Aorta (tissue), 5 donors: ENCODE measurements at regions not wholly inside any gene's neighbourhood (a gene's known extent, or its start where the extent isn't known, plus 50 kb on each side); places are given as distances from the start of the nearest gene placed in this dataset.

Source experiments
- ATAC-seq: fragments of 200-7000 bp; cut with Tn5 transposase; one replicate; pipeline ENCODE4 v1.9.1; 2022; ENCODE audit warnings: moderate library complexity; ENCODE audit not compliant: low FRiP score
- DNase-seq, 2 donors: peaks; one replicate each; pipeline ENCODE4 v3.0.0-alpha.2; 2020
- H3K27ac ChIP-seq, 2 donors: one replicate each; pipeline ENCODE4 v1.5.1; 2013; ENCODE audit warnings: low read length in 2 of 2, mild to moderate bottlenecking in 2 of 2, moderate library complexity in 2 of 2, control low read depth in 1 of 2, inconsistent platforms in 1 of 2, low read depth in 1 of 2
- H3K27me3 ChIP-seq, 2 donors: one replicate each; pipeline ENCODE4 v1.6.1; 2013; ENCODE audit warnings: control low read depth in 1 of 2, low read length in 1 of 2, mild to moderate bottlenecking in 1 of 2, moderate library complexity in 1 of 2; ENCODE audit not compliant: insufficient read depth in 2 of 2, control insufficient read depth in 1 of 2
- H3K36me3 ChIP-seq, 2 donors: one replicate each; pipeline ENCODE4 v1.6.1; 2013; ENCODE audit warnings: control low read depth in 1 of 2, low read length in 1 of 2, mild to moderate bottlenecking in 1 of 2; ENCODE audit not compliant: insufficient read depth in 2 of 2, control insufficient read depth in 1 of 2
- H3K4me1 ChIP-seq, 2 donors: one replicate each; pipeline ENCODE4 v1.6.1; 2013; ENCODE audit warnings: low read length in 2 of 2, control low read depth in 1 of 2, mild to moderate bottlenecking in 1 of 2, moderate library complexity in 1 of 2; ENCODE audit not compliant: insufficient read depth in 2 of 2, control insufficient read depth in 1 of 2
- H3K4me3 ChIP-seq, 2 donors: one replicate each; pipeline ENCODE4 v1.5.1; 2013; ENCODE audit warnings: low read length in 2 of 2, control low read depth in 1 of 2, mild to moderate bottlenecking in 1 of 2
- H3K9me3 ChIP-seq: one replicate; pipeline ENCODE4 v1.6.1; 2013; ENCODE audit warnings: mild to moderate bottlenecking, low read length; ENCODE audit not compliant: control insufficient read depth
- WGBS, 2 donors: extraction: QIAGEN DNeasy Blood & Tissue Kit; methylation state at CpG; one replicate each; pipeline ENCODE4 v1.1.7; 2013; 5-methylcytosine and 5-hydroxymethylcytosine counted together
- intact Hi-C, 2 donors: fragments of 100-400 bp; cut with DNase I; formaldehyde crosslinking; loops; one replicate each; pipeline versions ENCODE4 v1.14.2 to v1.15.0; 2022
- donor health status: healthy with polysubstance abuse.
- donor health status: Bipolar disorder and iron deficiency.
- donor health status: DM: no; HTN: no; CAD: no.
- donor health status: DM: no; HTN: no; CAD: no.
- donor health status: DM: yes; HTN: yes; CAD: no.

DNA sequence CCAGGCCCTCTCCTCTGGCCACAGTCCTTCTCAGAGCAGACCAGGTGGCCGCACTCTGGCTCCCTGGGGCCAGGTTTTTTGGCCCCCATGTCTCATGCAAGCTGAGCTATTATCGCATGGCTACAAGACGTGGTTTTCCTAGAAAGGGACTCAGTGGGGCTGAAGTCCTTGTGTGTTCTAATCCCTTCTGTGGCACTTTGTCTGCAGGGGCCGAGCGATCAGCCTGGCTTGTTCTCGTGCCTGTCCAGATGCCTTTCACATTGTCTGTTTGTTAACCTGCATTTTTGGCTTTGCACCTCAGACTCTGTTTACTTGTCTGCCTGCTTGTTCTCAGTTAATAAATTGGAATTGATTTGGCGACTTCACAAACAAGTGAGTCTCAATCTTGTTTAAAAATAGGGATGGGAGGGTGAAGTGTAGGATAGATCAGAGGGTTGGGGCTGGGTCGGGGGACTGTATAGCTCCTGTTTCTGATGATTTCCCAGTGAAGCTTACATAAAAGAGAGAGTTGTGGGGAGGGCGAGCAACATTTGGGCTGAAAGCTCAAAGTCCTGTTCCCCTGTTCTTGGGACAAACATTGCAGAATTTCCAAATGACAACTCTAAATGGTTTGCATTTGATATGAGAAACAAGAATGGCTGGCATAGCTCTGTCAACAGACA, 440.4 kb downstream of the COG6 start:
- Histone ChIP-seq H3K36me3 (no peaks in the 10 kb centered on the region), H3K4me1 (no peaks in the 10 kb centered on the region), H3K4me3 (no peak overlapping the region), H3K27ac (no peak overlapping the region), H3K27me3 (no peaks in the 10 kb centered on the region), H3K9me3 (no peaks in the 10 kb centered on the region)
- ATAC-seq = no peak
- DNase-seq = no peak
- WGBS, 2 donors = 93 to 95% methylated on average over 9 of the region's 9 CpGs
- intact Hi-C loops = no loop called here

DNA sequence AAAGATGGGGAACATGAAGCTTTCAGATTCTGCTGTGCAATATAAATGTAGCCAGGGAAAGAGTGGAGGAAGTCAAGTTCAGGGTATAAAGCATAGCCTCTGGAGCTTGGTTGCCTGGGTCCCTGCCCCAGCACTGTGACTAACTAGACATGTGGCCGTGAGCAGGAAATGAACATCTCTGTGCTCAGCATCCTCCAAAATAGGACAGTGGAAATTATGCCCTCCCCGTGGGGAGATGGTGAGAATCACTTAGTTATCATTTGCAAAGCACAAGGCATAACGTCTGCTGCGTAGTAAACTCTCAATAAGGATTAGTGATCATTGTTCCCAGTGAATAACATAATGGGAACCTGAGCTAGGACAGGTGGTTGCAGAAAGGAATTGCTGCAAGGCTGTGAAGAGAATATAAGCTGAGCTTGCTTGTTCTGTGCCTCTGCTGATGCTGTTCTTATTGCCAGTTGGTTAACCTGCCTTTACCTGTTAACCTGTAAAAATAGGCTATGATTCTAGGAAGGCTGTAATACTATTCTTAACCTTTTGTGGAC, 441.0 kb downstream of the COG6 start:
- no peak for ATAC-seq
- no peak overlapping the region for H3K27ac ChIP-seq
- no peaks in the 10 kb centered on the region for H3K9me3 ChIP-seq
- H3K27me3 ChIP-seq = no peaks in the 10 kb centered on the region
- intact Hi-C loops = no loop called here
- no peaks in the 10 kb centered on the region for H3K36me3 ChIP-seq
- no peaks in the 10 kb centered on the region for H3K4me1 ChIP-seq
- WGBS, 2 donors = 82 to 84% methylated on average over 4 of the region's 4 CpGs
- DNase-seq = no peak
- no peak overlapping the region for H3K4me3 ChIP-seq

DNA sequence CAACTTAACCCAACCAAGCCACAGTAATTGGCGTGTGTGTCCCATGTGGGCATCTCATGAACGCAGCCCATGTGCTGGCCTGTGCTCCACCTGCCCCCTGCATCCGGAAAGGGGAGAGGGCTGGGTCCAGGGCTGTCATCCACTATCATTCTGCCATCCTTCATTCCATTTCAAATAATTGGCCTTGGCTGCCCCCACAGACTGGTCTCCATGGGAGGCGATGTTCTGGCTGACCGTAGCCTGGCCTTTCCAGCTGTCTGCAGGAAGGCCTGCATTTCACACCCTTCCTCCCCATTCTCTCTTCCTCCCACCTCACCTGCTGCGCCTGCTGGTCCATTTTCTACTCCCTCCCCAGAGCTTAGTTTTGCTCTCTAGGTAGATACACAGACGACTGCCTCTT, 442.8 kb downstream of the COG6 start:
- H3K27ac ChIP-seq = no peak overlapping the region
- no peaks in the 10 kb centered on the region for H3K9me3 ChIP-seq
- no peaks in the 10 kb centered on the region for H3K4me1 ChIP-seq
- intact Hi-C loops = no loop called here
- no peak for DNase-seq
- no peaks in the 10 kb centered on the region for H3K27me3 ChIP-seq
- H3K36me3 ChIP-seq = no peaks in the 10 kb centered on the region
- WGBS, 2 donors = 97 to 98% methylated on average over 7 of the region's 7 CpGs
- H3K4me3 ChIP-seq = no peak overlapping the region
- no peak for ATAC-seq

GRCh38 chr13:40101708-40102359, 446.4 kb downstream of the COG6 start:
- no peaks in the 10 kb centered on the region for H3K36me3 ChIP-seq
- 90 to 94% methylated on average over 3 of the region's 3 CpGs for WGBS, 2 donors
- H3K4me1 ChIP-seq = no peaks in the 10 kb centered on the region
- no peak overlapping the region for H3K27ac ChIP-seq
- no peaks in the 10 kb centered on the region for H3K27me3 ChIP-seq
- no peak for ATAC-seq
- DNase-seq = no peak
- no peaks in the 10 kb centered on the region for H3K9me3 ChIP-seq
- intact Hi-C loops = no loop called here
- no peak overlapping the region for H3K4me3 ChIP-seq

- H3K27ac ChIP-seq = no peak overlapping the region
- H3K4me1 ChIP-seq = no peaks in the 10 kb centered on the region
- WGBS, 2 donors = 94 to 97% methylated on average over 3 of the region's 3 CpGs
- no peak overlapping the region for H3K4me3 ChIP-seq
- no peaks in the 10 kb centered on the region for H3K36me3 ChIP-seq
- no peaks in the 10 kb centered on the region for H3K9me3 ChIP-seq
- no peak for DNase-seq
- ATAC-seq = no peak
- no peaks in the 10 kb centered on the region for H3K27me3 ChIP-seq
- intact Hi-C loops = no loop called here
Observed at GRCh38 chr13:40102360-40102727, 446.9 kb downstream of the COG6 start.

DNA sequence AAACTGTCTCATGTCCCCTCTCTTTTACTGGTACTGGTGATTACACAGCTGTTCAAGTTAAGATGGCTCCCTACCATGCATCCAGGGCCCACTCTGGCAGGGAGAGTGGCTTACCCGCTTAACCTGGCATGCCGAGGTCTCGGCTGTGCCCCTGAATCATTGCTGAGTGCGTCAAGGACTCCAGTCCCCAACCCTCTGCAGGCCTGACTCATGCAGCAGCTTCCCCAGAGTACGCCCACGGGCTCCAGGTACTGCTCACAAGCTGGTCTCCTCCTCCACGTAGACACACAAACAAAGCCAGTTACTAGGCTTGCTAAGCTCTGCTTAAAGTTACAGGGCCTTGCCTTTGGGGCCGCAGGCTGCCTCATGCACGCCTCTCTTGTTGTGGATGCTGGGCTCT, 447.4 kb downstream of the COG6 start:
- DNase-seq (no peak), ATAC-seq (no peak)
- H3K27ac ChIP-seq = no peak overlapping the region
- no peaks in the 10 kb centered on the region for H3K9me3 ChIP-seq
- intact Hi-C loops = no loop called here
- H3K4me1 ChIP-seq = no peaks in the 10 kb centered on the region
- no peaks in the 10 kb centered on the region for H3K36me3 ChIP-seq
- H3K4me3 ChIP-seq = no peak overlapping the region
- H3K27me3 ChIP-seq = no peaks in the 10 kb centered on the region
- 89 to 92% methylated on average over 9 of the region's 9 CpGs for WGBS, 2 donors

DNA sequence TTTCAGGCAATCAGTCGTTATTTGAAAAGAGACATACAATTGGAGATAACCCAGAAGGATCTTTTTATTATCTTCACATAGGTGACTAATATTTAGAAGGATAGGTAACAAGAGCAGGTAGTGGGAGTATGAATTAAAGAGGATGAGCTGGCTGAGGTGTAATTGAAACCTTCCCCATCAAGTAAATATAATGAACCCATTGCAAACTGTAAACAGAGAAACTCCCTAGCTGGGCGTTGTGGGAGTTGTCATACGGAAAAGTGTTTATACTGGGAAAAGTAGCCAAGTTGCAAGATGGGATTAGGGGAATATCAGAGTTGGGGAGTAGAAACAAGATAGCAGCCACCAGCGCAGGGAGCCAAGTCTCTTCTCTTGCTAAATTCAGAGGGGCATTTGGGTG, 448.4 kb downstream of the COG6 start:
- Histone ChIP-seq H3K4me1 (no peaks in the 10 kb centered on the region), H3K36me3 (no peaks in the 10 kb centered on the region), H3K9me3 (no peaks in the 10 kb centered on the region), H3K27ac (no peak overlapping the region), H3K27me3 (no peaks in the 10 kb centered on the region), H3K4me3 (no peak overlapping the region)
- no peak for ATAC-seq
- intact Hi-C loops = no loop called here
- no peak for DNase-seq
- 80 to 92% methylated on average over 4 of the region's 4 CpGs for WGBS, 2 donors

DNA sequence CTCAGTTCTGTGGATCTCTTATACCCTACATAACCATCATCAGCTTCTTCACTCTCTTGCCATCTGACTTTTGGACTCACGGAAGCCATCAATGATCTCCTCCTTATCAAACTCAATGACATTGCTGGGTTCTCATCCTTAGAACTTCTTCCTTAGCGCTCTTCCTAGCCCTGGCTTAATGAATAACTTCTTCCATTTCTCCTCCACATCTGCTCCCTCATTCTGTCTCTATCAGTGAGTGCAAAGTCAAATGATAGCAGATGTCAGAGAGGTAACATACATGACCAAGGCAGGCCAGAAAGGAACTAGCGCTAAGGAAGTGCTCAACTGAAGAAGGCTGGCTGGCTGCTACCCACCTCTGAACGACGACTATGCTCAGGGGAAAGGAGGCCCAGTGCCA, 449.8 kb downstream of the COG6 start:
- intact Hi-C loops = no loop called here
- no peaks in the 10 kb centered on the region for H3K9me3 ChIP-seq
- ATAC-seq (no peak), DNase-seq (no peak)
- WGBS, 2 donors = 94% methylated on average over 5 of the region's 5 CpGs
- no peaks in the 10 kb centered on the region for H3K4me1 ChIP-seq
- H3K4me3 ChIP-seq = no peak overlapping the region
- no peaks in the 10 kb centered on the region for H3K27me3 ChIP-seq
- no peak overlapping the region for H3K27ac ChIP-seq
- H3K36me3 ChIP-seq = no peaks in the 10 kb centered on the region

DNA sequence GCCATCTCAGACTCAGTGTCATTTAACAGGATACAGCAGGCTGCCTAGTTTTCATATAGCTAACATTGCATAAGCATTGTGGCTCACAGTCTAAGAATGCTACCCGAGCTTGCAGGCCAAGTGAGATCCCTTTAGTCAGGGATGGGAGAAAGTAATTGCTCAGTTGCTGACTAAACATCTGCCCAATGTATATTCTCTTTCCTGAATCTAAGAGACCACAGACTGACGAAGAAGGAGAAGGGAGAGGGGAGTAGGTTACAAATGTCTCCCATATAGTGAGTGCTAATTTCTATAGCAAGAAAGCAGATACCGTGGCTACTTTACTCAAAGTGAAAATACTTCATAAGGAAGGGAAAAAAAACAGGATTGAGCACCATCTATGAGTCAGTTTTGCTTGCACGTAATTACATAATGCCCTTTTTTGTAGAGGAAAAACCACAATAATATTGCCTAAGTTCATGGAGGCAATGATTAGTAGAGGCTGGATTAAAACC, 453.9 kb downstream of the COG6 start:
- ATAC-seq (peak; percentile 58), DNase-seq (no peak)
- 70% methylated on average over 4 of the region's 4 CpGs for WGBS, 2 donors

More for the DNA sequence above, 453.9 kb downstream of the COG6 start:
- intact Hi-C loops = no loop called here
- H3K4me1 ChIP-seq = peaks cover 0 to 1% of the 10 kb centered on the region in 2 donors
- no peak overlapping the region for H3K27ac ChIP-seq
- no peaks in the 10 kb centered on the region for H3K36me3 ChIP-seq
- no peaks in the 10 kb centered on the region for H3K27me3 ChIP-seq
- no peaks in the 10 kb centered on the region for H3K9me3 ChIP-seq
- no peak overlapping the region for H3K4me3 ChIP-seq
